ENCODE measurements at regions not wholly inside any gene's neighbourhood (a gene's known extent, or its start where the extent isn't known, plus 50 kb on each side); places are given as distances from the start of the nearest gene placed in this dataset.
A peak's percentile ranks its signal among the peaks of the same experiment; 100 is the strongest.

- DNase-seq (ENCODE audit: low spot score), result no peak
Observed at GRCh38 chr6:113610377-113610988, 246.7 kb upstream of the MARCKS start.

- no peak for DNase-seq (ENCODE audit: low spot score)
Observed at GRCh38 chr6:113616701-113617274, 240.4 kb upstream of the MARCKS start.

- DNase-seq (ENCODE audit: low spot score), result no peak
Observed at GRCh38 chr6:113619077-113619476, 238.1 kb upstream of the MARCKS start.

DNA sequence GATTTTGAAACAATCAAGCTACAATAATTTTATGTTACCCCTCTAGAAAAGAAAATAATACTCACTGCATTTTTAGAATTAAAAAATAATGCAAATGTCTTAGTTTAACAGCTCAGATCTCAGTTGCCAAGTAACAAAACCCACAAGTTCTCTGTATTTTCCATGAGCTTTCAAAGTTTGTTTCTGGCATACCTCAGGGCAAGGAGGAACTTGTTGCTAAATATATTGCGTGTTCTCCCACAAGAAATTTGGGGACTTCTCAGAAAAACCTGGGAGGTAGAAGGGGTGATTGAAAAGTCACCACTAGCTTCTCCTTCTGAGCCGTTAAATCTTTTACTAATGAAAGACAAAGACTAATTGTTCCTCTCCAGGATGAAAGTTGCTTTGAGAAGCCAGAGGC, 236.8 kb upstream of the MARCKS start:
- DNase-seq (ENCODE audit: low spot score), result no peak

GRCh38 chr6:113622254-113622653, 234.9 kb upstream of the MARCKS start:
- DNase-seq (ENCODE audit: low spot score), result no peak

GRCh38 chr6:113623129-113623528, 234.0 kb upstream of the MARCKS start:
- DNase-seq (ENCODE audit: low spot score), result no peak

- no peak for DNase-seq (ENCODE audit: low spot score)
Observed at GRCh38 chr6:113625850-113626249, 231.3 kb upstream of the MARCKS start.

DNA sequence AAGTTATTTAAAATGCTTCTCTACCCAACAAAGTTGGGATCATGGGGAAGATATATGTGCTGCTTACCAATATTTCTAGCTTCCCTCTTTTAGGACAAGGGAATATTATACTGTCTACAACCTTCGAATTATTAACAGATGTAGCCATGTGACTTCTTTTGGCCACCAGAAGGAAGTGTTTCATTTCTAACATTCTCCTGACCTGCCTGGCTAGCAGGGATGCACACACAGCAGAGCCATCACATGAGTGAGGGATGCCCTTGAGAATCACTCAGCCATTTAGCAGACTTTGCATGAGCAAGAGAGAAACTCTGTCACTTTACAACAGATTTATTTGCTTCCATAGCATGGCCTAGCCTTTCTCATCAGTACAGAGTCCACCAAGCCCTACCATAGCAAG, 230.7 kb upstream of the MARCKS start:
- no peak for DNase-seq (ENCODE audit: low spot score)

DNA sequence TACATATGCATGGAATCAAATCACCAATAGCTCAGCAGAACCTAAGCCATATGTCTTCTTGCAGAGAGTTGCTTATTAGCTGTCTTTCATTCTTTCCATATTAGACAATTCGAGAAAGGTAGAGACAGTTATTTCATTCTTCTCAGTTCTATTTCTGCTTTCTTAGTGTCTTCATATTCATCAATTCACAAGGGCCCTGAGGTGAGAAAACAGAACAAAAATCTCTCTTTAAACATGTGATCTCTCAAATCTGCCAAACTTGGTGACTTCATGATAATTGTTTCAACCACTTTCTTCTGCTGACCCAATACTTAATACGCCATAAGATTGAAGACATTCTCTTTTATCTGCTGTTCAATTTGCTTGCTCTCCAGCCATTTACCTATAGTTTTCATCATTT, 229.7 kb upstream of the MARCKS start:
- no peak for DNase-seq (ENCODE audit: low spot score)

DNA sequence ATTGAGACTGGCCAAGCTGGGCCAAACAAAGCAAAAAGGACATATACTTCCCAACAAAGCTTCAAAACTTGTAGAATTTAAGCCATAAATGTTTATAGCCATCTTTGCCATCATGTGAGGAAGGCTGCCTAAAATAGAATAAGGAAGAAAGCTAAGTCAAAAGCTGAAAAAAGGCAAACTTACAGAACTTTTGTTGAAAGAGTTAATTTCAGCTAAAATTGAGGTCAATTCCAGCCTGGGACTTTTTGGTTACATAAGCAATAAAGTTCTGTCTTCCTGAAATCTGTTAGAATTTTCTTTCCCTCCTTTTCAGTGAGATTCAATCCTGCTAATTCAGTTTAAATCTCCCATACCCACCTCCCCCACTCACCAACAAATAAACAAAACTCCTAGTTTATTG, 227.9 kb upstream of the MARCKS start:
- DNase-seq (ENCODE audit: low spot score), result no peak

- no peak for DNase-seq (ENCODE audit: low spot score)
Observed at GRCh38 chr6:113629975-113630737, 227.0 kb upstream of the MARCKS start.

GRCh38 chr6:113630738-113631535, 226.2 kb upstream of the MARCKS start:
- DNase-seq (ENCODE audit: low spot score), result peak; percentile 75

GRCh38 chr6:113631666-113632065, 225.5 kb upstream of the MARCKS start:
- no peak for DNase-seq (ENCODE audit: low spot score)

DNA sequence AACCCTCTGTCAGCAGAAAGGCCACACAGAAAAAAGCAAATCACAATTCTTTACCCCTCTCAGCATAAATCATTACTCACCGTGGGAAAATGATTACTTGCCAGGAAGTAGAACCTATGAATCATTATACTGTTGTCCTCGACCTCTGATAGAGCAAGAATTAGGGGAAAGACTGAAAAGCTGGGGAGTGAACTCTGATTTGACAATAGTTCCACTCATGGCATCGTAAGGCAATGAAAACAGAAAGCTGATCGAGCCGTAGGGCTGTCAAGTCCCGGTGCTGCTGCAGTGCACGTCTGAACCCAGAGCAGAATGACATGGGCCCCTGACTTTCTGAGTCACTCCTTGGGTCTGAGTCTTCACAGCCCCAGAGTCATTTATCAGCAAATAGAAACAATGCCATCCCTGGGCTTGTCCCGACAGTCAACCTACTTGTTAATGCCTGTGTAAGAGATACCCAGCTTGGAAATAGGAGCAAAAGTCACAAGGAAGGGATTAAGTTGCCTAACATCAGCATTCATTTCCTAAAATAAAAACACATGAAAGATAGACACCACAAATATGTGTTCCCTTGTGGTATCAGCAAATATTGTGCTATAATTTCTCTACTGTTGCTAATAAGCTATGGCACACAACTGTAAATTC, 224.8 kb upstream of the MARCKS start:
- peak; percentile 96 for DNase-seq (ENCODE audit: low spot score)

- DNase-seq (ENCODE audit: low spot score), result no peak
Observed at GRCh38 chr6:113633638-113634037, 223.5 kb upstream of the MARCKS start.

DNA sequence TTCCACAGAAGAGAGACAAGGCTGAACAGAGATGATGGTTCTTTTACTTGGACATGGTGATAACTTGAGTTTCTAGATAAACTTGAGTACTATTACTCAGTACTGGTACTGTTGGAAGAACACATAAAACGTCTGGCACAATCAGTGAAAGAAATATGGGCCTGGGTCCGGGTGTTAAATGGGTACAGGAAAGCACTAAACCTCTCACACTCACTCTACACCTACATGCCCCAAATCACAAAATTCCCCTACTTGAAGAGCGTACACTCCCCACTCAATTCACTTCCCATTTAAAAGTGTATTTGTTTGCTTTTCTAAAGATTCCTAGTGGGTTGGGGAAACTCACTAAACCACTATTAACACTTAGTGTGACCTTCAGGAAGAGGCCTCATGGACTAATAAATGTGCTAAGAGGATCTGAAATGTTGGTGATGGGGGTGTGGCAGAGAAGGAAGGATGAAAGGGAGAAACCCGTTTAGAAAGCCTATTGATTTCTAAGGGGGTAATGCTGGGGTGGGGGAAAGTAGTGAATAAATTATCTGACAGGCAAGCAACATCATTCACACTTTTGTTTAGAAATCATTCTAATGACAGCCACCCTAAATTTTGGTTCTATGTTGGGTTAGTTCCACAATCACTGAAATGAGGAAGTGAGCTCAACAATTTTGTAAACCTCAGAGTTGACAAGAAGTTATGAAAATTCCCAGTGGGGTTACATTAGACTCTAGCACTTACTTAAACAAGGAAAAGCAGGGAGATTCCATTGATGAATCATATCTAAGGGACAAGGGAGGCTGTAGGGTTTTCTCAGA, 222.6 kb upstream of the MARCKS start:
- no peak for DNase-seq (ENCODE audit: low spot score)

- DNase-seq (ENCODE audit: low spot score), result no peak
Observed at GRCh38 chr6:113635222-113635986, 221.7 kb upstream of the MARCKS start.

DNA sequence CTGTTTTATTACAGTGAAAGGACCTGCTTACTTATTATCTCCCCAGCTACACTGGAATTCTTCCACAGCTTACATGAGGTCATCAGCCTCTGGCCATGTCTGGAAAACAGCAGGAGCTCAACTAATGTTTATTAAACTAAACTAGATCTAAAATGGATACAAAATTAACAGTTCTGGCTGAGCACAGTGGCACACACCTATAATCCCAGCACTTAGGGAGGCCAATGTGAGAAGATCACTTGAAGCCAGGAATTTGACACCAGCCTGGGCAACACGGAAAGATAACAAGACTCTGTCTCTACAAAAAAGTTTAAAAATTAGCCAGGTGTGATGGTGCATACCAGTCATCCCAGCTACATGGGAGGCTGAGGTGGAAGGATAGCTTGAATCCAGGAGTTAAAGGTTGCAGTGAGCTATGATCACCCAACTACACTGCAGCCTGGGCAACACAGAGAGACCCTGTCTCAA, 220.8 kb upstream of the MARCKS start:
- no peak for DNase-seq (ENCODE audit: low spot score)

DNA sequence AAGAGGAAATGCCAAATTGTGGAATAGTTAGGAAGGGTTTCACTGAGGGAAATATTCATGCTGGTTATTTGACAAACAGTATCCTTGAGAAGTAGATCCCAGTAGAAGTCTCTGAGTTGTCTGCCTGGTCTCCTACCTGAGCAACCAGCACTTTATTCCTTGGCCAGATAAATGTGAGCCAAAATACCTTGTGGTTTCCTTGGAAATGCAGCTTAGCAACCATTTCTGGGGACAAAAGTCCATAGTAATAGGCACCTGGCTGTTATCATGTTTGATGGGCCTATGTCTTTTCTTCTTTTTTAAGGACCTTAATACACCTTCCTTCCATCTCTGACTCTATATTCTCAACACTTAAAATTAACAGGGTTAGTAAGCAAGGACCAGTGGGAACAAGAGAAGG, 217.1 kb upstream of the MARCKS start:
- no peak for DNase-seq (ENCODE audit: low spot score)

GRCh38 chr6:113642001-113642713, 215.0 kb upstream of the MARCKS start:
- no peak for DNase-seq (ENCODE audit: low spot score)
